Limb (tissue), 2 donors: ENCODE measurements at regions not wholly inside any gene's neighbourhood (a gene's known extent, or its start where the extent isn't known, plus 50 kb on each side); places are given as distances from the start of the nearest gene placed in this dataset.
"Not testable (repeated sequence)": the region's sequence is repeated elsewhere in the genome, so short reads cannot be mapped to it uniquely, and the experiment has no call there.

Source experiments
- DNase-seq, 2 donors: peaks; one replicate each; pipeline ENCODE4 v3.0.0-alpha.2; 2016; ENCODE audit errors: extremely low spot score in 2 of 2

DNA sequence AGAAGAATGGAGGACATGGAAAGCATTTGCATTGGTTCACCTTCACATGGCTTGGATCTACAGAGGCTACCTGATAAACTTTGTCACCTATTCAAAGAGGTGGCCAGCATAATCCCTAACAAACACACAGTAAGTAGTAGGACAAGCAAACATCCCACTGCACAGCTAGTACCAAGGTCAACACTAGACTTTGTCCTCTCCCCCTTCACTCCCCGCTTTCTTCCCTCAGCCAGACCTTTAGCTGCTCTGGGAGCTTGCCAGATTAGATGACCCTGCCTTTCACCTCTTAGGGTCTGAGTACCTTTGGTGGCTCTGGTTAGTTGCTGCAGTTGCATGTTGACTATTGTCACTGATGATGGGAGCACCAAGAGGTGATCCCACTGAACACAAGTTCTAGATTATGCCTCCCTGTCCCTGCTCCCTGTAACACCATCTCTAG, 211.3 kb downstream of the CCDC74A start:
- DNase-seq: not testable (repeated sequence)

DNA sequence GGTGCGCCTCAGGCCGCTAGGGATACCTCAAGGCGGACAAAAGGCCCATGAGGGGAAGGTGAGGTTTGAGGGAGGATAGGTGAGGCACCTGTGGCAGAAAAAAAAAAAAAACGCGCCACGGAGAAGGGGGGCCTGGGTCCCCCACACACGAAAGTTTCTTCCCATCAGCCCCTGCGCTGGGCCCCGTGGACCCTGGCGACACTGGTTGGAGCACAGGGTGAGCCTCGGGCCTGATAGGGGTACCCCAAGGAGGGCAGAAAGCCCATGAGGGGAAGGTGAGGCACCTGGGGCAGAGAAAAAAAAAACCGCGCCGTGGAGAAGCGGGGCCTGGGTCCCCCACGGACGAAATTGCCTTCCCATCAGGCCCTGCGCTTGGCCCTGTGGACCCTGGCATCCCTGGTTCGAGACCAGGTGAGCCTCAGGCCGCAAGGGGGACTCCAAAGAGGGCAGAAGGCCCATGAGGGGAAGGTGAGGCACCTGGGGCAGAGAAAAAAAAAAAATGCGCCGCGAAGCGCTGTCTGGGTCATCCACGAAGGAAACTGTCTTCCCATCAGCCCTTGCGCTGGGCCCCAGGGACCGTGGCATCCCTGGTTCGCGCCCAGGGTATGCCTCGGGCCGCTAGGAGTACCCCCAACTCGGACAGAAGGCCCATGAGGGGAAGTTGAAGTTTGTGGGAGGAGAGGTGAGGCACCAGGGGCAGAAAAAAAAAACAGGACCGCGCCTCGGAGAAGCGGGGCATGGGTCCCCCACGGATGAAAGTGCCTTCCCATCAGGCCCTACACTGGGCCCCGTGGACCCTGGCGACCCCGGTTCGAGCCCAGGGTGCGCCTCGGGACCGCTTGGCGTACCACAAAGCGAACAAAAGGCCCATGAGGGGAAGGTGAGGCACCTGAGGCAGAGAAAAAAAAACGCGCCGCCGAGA, 226.2 kb downstream of the CCDC74A start:
- no peak for DNase-seq

DNA sequence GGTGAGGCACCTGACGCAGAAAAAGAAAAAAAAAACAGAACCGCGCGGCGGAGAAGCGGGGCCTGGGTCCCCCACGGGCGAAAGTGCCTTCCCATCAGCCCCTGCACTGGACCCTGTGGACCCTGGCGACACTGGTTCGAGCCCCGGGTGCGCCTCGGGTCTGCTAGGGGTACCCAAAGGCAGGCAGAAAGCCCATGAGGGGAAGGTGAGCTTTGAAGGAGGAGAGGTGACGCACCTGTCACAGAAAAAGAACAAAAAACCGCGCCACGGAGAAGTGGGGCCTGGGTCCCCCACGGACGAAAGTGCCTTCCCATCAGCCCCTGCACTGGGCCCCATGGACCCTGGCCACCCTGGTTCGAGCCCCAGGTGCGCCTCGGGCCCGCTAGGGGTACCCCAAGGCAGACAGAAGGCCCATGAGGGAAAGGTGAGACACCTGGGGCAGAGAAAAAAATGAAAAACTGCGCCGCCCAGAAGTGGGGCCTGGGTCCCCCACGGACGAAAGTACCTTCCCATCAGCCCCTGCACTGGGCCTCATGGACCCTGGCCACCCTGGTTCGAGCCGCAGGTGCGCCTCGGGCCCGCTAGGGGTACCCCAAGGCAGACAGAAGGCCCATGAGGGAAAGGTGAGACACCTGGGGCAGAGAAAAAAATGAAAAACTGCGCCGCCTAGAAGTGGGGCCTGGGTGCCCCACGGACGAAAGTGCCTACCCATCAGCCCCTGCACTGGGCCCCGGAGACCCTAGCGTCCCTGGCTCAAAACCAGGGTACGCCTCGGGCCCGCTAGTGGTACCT, 227.4 kb downstream of the CCDC74A start:
- DNase-seq: no peak

DNA sequence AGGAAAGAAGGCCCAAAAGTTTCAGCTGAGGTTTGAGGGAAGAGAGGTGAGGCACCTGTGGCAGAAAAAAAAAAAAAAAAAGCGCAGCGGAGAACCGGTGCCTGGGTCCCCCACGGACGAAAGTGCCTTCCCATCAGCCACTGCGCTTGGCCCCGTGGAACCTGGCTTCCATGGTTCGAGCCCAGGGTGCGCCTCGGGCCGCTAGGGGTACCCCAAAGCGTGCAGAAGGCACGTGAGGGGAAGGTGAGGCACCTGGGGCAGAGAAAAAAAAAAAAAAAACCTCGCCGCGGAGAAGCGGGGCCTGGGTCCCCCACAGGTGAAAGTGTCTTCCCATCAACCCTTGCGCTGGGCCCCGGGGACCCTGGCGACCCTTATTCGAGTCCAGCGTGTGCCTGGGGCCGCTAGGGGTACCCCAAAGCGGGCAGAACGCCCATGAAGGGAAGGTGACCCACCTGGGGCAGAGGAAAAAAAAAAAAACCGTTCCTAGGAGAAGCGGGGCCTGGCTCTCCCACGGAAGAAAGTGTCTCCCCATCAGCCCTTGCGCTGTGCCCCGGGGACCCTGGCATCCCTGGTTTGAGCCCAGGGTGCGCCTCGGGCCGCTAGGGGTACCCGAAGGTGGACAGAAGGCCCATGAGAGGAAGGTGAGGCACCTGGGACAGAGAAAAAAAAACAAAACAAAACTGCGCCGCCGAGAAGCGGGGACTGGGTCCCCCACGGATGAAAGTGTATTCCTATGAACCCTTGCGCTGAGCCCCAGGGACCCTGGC, 228.6 kb downstream of the CCDC74A start:
- no peak for DNase-seq

DNA sequence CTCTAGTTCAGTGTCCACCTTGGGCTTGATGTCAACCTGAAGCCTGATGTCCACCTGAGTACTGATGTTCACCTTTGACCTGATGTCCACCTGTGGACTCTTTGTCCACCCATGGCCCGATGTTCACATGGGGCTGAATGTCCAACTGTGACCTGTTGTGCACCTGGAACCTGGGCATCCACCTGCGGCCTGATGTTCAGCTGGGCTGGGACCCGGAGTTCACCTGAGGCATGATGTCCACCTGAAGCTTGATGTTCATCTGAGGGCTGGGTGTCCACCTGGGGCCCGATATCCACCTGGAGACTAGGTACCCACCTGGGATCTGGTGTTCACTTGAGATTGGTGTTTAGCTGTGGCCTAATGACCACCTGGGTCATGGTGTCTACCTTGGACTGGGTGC, 231.3 kb downstream of the CCDC74A start:
- not testable (repeated sequence) for DNase-seq

DNA sequence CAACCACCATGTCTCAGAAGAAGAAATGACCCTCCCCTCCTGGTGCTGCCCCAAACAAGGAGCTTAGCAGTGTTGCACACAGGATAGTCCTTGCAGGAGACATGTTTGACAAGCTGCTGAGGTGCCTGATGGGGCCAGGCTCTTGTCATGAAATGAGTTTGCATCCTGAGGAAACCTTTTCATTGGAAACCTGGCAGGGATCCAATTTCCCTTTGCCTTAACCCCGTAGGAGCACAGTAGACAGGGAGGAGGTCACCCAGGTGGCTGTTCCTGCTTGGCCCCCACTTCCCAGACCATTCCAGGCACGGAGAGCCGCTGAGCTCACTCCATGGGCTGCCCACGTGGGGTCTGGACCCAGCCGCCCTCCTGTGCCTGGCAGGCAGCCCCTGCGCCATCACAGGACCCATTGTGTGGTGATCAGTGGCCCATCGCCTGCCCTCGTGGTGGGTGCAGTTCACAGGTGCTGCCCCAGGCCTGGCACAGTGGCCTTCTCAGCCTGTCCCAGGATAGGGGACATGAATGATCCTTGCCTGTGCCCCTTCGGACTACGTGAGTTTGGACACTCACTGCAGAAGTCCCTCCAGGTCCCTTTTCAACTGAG, 247.4 kb downstream of the CCDC74A start:
- DNase-seq: not testable (repeated sequence)

DNA sequence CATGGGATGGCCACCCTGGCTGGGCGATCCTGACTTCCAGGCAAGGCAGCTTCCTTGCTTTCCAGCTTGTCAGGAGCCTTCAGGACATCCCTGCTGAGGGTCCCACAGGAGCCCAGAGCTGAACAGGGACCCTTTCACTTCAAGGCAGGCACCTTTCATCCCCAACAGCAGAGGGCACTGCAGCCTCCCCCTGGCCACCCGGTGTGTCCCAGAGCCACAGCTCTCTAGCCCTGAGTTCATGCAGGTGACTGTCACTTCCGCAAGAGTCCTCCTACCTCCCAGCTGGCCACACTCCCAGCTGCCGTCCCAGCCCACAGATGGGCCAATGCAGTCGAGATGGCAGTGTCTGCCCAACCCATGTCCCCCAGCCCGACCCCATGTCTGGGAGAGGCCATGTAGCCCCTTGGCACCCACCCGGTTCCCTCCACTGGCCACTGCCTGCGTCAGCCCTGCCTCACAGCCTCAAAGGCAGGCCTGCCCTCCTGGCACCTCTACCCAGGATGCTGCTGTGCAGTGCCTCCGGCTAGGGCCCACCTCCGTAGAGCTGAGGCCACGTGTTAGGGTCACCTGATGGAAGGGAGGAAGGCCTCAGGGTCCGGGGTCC, 248.3 kb downstream of the CCDC74A start:
- not testable (repeated sequence) for DNase-seq

DNA sequence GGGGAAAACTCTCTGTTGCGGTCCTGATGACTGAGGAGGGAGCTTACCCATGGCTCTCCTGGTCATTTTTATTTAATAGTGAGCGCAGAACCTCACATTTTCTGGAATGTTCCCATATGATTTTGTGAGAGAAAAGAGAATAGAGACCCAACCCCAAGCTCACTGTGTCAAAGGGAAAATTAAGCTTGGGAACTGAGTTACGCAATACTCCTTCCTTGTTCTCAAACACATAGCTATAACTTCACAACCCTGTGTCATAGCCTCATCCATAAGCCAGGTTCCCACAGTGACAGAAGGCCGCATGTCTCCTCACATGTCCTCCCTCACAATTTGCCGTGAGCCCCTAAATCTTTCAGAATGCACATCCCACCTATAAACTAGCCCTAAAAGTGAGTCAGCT, 252.8 kb downstream of the CCDC74A start:
- not testable (repeated sequence) for DNase-seq

DNA sequence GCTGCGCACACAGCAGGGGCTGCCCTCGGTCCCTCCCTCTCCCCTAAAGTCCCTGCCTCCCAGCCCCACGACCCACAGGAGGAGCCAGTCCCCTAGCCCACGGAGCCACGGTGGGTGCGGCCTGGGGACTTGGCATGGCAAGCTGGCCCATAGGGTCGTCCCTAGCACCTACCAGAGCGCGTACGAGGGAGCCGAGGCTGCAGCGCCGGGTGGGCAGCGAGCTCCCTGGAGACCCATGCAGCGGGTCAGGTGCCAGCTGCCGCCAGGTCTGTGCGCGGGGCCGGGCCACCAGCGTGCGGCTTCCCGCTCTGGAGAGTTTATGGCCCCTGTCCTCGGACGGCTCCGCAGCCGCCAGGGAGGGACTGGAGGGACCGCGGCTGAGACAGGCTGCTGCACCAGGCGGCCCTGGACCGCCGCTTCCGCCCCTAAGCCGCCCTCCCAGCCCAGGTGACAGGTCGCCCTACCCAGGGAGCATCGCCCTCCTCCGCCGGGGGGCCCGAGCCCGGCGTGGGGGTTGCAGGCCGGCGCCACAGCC, 273.6 kb downstream of the CCDC74A start:
- DNase-seq: no peak

DNA sequence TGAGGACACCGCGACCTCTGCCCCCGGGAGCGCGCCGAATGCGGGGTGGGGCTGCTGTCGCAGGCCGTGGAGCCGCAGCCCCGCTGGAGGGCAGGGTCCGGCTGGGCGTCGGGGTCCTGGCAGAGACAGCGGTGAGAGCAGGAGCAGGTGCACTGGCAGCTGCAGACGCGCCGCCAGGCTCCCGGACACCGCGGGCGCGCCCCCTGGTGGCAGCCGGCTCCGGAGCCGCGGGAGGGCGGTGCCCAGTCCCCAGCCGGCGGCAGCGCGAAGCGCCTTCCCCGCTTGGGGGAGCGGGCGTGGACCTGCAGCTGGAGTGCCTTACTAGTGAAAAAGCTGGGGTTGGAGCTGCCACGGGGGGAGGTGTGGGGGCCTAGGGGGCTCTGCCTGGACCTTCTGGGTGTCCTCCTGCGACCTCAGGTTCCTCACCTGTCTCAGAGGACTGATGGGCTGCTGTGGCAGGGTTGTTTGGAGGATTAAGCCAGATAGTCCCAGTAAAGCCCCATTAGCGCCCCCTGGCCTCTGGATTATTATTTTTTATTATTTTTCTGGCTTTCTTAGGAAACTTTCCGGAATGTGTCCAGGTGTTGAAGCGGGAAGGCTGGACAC, 274.2 kb downstream of the CCDC74A start:
- DNase-seq: peak; percentile 38 to 85

DNA sequence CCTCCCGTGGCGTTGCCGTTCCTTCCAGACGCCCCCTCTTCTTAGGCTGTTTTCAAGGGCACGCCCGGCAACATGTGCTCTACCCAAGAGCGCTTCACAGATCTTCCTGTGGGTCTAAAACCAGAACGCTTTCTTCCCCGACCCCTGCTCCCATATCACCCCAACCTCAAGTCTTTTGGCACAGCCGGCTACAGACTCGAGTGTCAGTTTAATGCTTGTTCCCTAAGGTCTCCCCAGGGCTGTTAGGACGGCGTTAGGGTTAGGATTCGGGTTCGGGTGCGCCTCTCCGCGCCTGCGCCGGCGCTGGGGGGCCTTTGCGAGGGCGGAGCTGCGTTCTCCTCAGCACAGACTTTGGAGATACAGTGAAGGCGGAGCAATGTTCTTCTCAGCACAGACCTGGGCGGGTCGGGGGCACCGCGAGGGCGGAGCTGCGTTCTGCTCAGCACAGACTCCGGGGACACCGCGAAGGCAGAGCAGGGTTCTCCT, 274.7 kb downstream of the CCDC74A start:
- DNase-seq: peak; percentile 15 to 63

DNA sequence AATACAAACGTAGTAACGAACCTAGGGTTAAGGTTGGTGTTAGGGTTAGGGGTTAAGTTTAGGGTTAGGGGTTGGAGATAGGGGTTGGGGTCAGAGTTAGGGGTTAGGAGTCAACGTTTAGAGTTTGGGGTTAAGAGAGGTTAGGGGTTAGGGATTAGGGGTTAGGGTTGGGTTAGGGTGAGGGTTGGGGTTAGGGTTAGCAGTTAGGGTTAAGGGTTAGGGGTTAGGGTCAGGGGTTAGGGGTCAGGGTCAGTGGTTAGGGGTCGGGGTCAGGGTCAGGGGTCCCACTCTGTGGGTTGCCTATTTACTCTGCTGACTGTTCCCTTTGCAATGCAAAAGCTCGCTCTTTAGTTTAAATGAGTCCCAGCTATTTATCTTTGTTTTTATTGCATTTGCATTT, 275.5 kb downstream of the CCDC74A start:
- DNase-seq: not testable (repeated sequence)

DNA sequence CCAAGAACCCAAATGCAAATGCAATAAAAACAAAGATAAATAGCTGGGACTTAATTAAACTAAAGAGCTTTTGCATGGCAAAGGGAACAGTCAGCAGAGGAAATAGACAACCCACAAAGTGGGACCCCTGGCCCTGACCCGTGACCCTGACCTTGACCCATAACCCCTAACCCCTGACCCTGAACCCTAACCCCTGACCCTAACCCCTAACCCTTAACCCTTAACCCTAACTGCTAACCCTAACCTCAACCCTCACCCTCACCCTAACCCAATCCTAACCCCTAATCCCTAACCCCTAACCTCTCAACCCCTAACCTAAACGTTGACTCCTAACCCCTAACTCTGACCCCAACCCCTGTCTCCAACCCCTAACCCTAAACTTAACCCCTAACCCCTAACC, 284.9 kb downstream of the CCDC74A start:
- DNase-seq: not testable (repeated sequence)

DNA sequence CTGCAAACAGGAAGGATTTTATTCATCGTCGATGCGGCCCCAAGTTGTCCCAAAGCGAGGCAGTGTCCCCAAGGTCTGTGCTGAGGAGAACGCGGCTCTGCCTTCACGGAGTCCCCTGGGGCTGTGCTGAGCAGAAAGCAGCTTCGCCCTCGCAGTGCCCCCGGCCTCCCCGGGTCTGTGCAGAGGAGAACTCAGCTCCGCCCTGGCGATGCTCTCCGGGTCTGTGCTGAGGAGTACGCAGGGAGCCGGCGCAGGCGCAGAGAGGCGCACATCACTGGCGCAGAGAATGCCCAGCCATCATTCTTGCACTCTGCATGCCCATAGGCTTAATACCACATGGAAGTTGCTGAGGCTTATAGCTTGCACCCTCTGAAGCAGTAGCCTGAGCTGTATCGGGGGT, 285.7 kb downstream of the CCDC74A start:
- not testable (repeated sequence) for DNase-seq

DNA sequence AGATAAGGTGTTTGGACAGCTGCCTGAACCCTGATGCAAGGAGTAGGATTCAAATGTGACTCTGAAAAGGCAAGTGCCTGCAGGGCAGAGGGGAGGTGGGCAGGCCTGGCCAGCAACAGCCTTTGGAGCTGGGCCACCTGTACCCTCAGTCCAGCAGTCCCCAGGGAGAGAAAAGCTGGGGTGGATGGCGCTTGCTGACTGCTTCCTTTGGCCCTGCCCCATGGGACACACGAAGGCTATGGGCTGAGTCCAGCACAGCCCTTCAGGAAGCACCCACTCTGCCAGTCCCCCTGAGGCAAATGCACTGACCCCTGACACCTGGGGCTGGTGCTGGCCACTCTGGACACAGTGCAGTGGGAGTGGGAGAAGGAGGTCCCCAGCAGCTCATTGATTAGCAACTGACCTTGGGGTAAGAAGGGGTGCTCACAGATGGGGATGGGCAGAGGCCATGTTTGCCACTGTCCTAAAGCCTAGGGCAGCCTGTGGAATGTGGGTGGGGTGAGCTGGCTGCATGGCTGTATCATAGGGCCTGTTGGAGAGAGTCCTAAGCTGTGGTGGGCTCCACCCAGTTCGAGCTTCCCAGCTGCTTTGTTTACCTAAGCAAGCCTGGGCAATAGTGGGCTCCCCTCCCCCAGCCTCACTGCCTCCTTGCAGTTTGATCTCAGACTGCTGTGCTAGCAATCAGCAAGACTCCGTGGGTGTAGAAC, 290.7 kb downstream of the CCDC74A start:
- DNase-seq: not testable (repeated sequence)

DNA sequence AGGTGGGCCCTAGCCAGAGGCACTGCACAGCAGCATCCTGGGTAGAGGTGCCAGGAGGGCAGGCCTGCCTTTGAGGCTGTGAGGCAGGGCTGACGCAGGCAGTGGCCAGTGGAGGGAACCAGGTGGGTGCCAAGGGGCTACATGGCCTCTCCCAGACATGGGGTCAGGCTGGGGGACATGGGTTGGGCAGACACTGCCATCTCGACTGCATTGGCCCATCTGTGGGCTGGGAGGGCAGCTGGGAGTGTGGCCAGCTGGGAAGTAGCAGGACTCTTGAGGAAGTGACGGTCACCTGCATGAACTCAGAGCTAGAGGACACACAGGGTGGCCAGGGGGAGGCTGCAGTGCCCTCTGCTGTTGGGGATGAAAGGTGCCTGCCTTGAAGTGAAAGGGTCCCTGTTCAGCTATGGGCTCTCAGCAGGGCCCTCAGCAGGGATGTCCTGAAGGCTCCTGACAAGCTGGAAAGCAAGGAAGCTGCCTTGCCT, 294.6 kb downstream of the CCDC74A start:
- DNase-seq: not testable (repeated sequence)

DNA sequence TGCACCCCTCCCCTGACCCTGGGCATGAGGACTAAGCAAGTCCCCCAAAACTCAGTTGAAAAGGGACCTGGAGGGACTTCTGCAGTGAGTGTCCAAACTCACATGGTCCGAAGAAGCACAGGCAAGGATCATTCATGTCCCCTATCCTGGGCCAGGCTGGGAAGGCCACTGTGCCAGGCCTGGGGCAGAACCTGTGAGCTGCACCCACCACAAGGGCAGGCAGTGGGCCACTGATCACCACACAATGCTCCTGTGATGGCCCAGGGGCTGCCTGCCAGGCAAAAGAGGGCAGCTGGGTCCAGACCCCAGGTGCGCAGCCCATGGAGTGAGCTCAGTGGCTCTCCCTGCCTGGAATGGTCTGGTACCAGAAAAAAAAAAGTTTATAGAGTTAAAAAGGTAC, 295.4 kb downstream of the CCDC74A start:
- not testable (repeated sequence) for DNase-seq

DNA sequence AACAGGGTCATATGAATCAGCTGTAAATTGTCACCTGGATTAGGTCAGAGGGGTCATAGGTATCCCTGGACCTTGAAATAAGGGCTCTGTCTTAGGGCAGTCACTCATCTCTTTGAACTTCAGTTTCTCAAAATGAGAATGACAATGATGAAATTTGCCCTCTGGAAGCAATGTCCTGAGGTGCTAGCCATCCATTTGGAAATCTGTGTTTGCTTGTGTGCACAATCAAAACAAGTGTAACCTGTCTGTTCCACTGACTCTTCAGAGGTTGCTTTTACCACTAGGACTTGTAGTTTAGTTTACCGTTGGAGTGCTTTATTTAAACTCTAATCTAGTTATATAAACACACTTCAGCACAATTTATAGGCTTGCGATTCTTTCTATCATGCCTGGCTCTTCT, 297.3 kb downstream of the CCDC74A start:
- not testable (repeated sequence) for DNase-seq
